DND-41 (cell line): ENCODE measurements at regions not wholly inside any gene's neighbourhood (a gene's known extent, or its start where the extent isn't known, plus 50 kb on each side); places are given as distances from the start of the nearest gene placed in this dataset.

Source experiments
- ATAC-seq: fragments of 200-7000 bp; cut with Tn5 transposase; 3 replicates; pipeline ENCODE4 v1.9.1; 2021; ENCODE audit warnings: low read depth; ENCODE audit not compliant: insufficient read depth
- DNase-seq: peaks from one replicate; pipeline ENCODE4 v3.0.0-alpha.2; 2020
- H2AFZ ChIP-seq: 2 replicates; pipeline ENCODE4 v1.6.0; 2012; ENCODE audit warnings: low read depth, low read length
- H3K27ac ChIP-seq: 2 replicates; pipeline ENCODE4 v1.5.1; 2012; ENCODE audit warnings: low read length, inconsistent platforms
- H3K27me3 ChIP-seq: fragments of 200-600 bp; sonication (generic); 2 replicates; pipeline ENCODE4 v1.6.0; 2012; ENCODE audit warnings: low read length, mild to moderate bottlenecking, inconsistent platforms; ENCODE audit not compliant: insufficient read depth, poor library complexity
- H3K36me3 ChIP-seq: 2 replicates; pipeline ENCODE4 v1.5.1; 2012; ENCODE audit warnings: low read length, inconsistent platforms; ENCODE audit not compliant: insufficient read depth
- H3K4me1 ChIP-seq: 2 replicates; pipeline ENCODE4 v1.5.1; 2012; ENCODE audit warnings: mild to moderate bottlenecking, low read length; ENCODE audit not compliant: insufficient read depth
- H3K4me2 ChIP-seq: 2 replicates; pipeline ENCODE4 v1.6.0; 2012; ENCODE audit warnings: mild to moderate bottlenecking, moderate library complexity, low read length, inconsistent platforms; ENCODE audit not compliant: insufficient read depth
- H3K4me3 ChIP-seq, 2 experiments: fragments of 200-600 bp in 1 of 2; shearing (Covaris generic) in 1 of 2; 2 replicates each; pipeline ENCODE4 v1.5.1; 2012 to 2016; ENCODE audit warnings: inconsistent platforms in 2 of 2, low read length in 2 of 2, mild to moderate bottlenecking in 2 of 2, low read depth in 1 of 2, moderate library complexity in 1 of 2
- H3K79me2 ChIP-seq: 2 replicates; pipeline ENCODE4 v1.6.0; 2012; ENCODE audit warnings: low read length, inconsistent platforms; ENCODE audit not compliant: insufficient read depth
- H3K9ac ChIP-seq: 2 replicates; pipeline ENCODE4 v1.6.0; 2012; ENCODE audit warnings: low read depth, mild to moderate bottlenecking, inconsistent platforms, low read length, moderate library complexity
- H3K9me3 ChIP-seq: 2 replicates; pipeline ENCODE4 v1.5.1; 2012; ENCODE audit warnings: low read length, moderate library complexity, mild to moderate bottlenecking, inconsistent platforms; ENCODE audit not compliant: insufficient read depth, severe bottlenecking
- H4K20me1 ChIP-seq: 2 replicates; pipeline ENCODE4 v1.6.0; 2012; ENCODE audit warnings: low read length; ENCODE audit not compliant: insufficient read depth
- CTCF ChIP-seq: IDR thresholded peaks from 2 replicates; pipeline ENCODE4 v1.5.1; 2012; ENCODE audit warnings: borderline replicate concordance, low read length, moderate library complexity, mild to moderate bottlenecking; ENCODE audit not compliant: poor library complexity, severe bottlenecking; ENCODE audit errors: extremely low read depth
- EZH2 ChIP-seq: IDR thresholded peaks from 3 replicates; pipeline ENCODE4 v1.6.1; 2012; ENCODE audit warnings: borderline replicate concordance, low read depth, mild to moderate bottlenecking, moderate library complexity, low read length, inconsistent platforms; ENCODE audit not compliant: severe bottlenecking

GRCh38 chr13:47726394-47726793, 274.7 kb downstream of the SUCLA2 start:
- no peak for DNase-seq
- Histone ChIP-seq H3K4me2 (no peak overlapping the region), H3K9ac (no peak overlapping the region), H3K4me3 (no peak overlapping the region), H3K9me3 (no peaks in the 10 kb centered on the region), H3K36me3 (no peaks in the 10 kb centered on the region), H3K27ac (no peak overlapping the region), H4K20me1 (no peaks in the 10 kb centered on the region), H3K27me3 (no peaks in the 10 kb centered on the region), H3K4me1 (no peaks in the 10 kb centered on the region), H2AFZ (no peak overlapping the region), H3K79me2 (no peaks in the 10 kb centered on the region)
- ATAC-seq = no peak
- TF ChIP-seq CTCF (no peak), EZH2 (no peak)

- no peak overlapping the region for H2AFZ ChIP-seq
- no peak for TF ChIP-seq CTCF
- no peak for TF ChIP-seq EZH2
- no peak for ATAC-seq
Measured at GRCh38 chr13:47723898-47724297, 277.2 kb downstream of the SUCLA2 start.

GRCh38 chr13:47719164-47719563, 281.9 kb downstream of the SUCLA2 start:
- no peak for TF ChIP-seq EZH2
- TF ChIP-seq CTCF = no peak
- Histone ChIP-seq H2AFZ (no peak overlapping the region), H3K4me2 (no peak overlapping the region), H3K4me1 (no peaks in the 10 kb centered on the region), H3K9me3 (no peaks in the 10 kb centered on the region), H3K79me2 (no peaks in the 10 kb centered on the region), H3K36me3 (no peaks in the 10 kb centered on the region), H4K20me1 (no peaks in the 10 kb centered on the region), H3K27ac (no peak overlapping the region), H3K9ac (no peak overlapping the region), H3K4me3 (no peak overlapping the region), H3K27me3 (no peaks in the 10 kb centered on the region)
- ATAC-seq = no peak
- DNase-seq = no peak

More at GRCh38 chr13:47723898-47724297, 277.2 kb downstream of the SUCLA2 start:
- H3K79me2 ChIP-seq = no peaks in the 10 kb centered on the region
- no peaks in the 10 kb centered on the region for H4K20me1 ChIP-seq
- no peaks in the 10 kb centered on the region for H3K36me3 ChIP-seq
- no peak for DNase-seq
- H3K9ac ChIP-seq = no peak overlapping the region
- no peaks in the 10 kb centered on the region for H3K4me1 ChIP-seq
- H3K27ac ChIP-seq = no peak overlapping the region
- no peak overlapping the region for H3K4me3 ChIP-seq
- no peaks in the 10 kb centered on the region for H3K27me3 ChIP-seq
- H3K9me3 ChIP-seq = no peaks in the 10 kb centered on the region
- no peak overlapping the region for H3K4me2 ChIP-seq

GRCh38 chr13:47718556-47718955, 282.5 kb downstream of the SUCLA2 start:
- Histone ChIP-seq H3K36me3 (no peaks in the 10 kb centered on the region), H3K79me2 (no peaks in the 10 kb centered on the region), H3K4me3 (no peak overlapping the region), H3K27me3 (no peaks in the 10 kb centered on the region), H3K9me3 (no peaks in the 10 kb centered on the region), H3K27ac (no peak overlapping the region), H3K4me2 (no peak overlapping the region), H2AFZ (no peak overlapping the region), H3K9ac (no peak overlapping the region), H4K20me1 (no peaks in the 10 kb centered on the region), H3K4me1 (no peaks in the 10 kb centered on the region)
- DNase-seq (no peak), ATAC-seq (no peak)
- no peak for TF ChIP-seq CTCF
